ENCODE measurements at regions not wholly inside any gene's neighbourhood (a gene's known extent, or its start where the extent isn't known, plus 50 kb on each side); places are given as distances from the start of the nearest gene placed in this dataset.
A peak's percentile ranks its signal among the peaks of the same experiment; 100 is the strongest.

DNA sequence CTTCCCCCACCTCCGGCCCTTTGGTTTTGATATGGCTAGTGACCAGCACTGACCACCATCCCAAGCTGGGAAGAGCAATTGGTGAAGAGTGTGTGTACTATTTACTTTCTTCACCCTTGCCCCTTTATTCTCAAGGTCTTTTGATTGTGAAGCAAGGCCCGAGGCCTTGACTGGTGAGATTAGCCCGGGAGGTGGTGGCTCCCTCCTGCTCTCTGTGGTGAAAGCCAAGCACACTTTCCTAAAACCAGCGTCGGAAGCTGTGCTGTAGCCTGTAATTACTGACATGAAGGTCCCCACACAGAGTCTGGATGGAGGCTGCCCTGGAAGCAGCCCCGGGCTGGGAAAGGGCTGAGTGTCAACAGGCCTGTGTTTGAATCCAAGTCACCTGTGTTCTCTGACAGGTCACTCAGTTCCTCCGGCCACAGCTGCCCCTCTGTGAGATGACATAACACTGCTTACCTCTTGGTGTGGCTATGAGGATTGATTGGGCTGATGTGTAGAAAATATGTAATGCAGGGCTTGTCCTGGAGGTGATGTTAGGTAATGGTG is 60.5 kb upstream of the PRR23C start:
- Histone ChIP-seq H3K27ac (peak overlapping the region in 1 of 3 donors; percentile 19), H3K27me3 (no peaks in the 10 kb centered on the region), H3K36me3 (no peaks in the 10 kb centered on the region), H3K9me3 (no peaks in the 10 kb centered on the region), H3K4me1 (peaks cover 0 to 25% (median 12%) of the 10 kb centered on the region in 4 donors), H3K4me3 (no peak overlapping the region)
- TF ChIP-seq POLR2A (IDR thresholded peaks at IDR 0.05), result no peak
- TF ChIP-seq, protein P1, sequence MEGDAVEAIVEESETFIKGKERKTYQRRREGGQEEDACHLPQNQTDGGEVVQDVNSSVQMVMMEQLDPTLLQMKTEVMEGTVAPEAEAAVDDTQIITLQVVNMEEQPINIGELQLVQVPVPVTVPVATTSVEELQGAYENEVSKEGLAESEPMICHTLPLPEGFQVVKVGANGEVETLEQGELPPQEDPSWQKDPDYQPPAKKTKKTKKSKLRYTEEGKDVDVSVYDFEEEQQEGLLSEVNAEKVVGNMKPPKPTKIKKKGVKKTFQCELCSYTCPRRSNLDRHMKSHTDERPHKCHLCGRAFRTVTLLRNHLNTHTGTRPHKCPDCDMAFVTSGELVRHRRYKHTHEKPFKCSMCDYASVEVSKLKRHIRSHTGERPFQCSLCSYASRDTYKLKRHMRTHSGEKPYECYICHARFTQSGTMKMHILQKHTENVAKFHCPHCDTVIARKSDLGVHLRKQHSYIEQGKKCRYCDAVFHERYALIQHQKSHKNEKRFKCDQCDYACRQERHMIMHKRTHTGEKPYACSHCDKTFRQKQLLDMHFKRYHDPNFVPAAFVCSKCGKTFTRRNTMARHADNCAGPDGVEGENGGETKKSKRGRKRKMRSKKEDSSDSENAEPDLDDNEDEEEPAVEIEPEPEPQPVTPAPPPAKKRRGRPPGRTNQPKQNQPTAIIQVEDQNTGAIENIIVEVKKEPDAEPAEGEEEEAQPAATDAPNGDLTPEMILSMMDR (IDR thresholded peaks at IDR 0.05), result no peak
- 42% methylated on average over 4 of the region's 7 CpGs for WGBS (ENCODE audit: insufficient coverage, low coverage, low lambda C conversion rate, missing lambda C conversion rate)
- intact Hi-C loops (cut with DNase I), result loop anchor here in 1 of 2 donors (10.0 kb wide), 1 partner anchor 220 kb away; no protein-coding TSS in a partner anchor
- no peak for DNase-seq
- ATAC-seq, result peak in 3 of 4 donors; percentile 7 to 51 (median 48)

- TF ChIP-seq, protein P1 (IDR thresholded peaks at IDR 0.05), result no peak
- no peak for TF ChIP-seq POLR2A (IDR thresholded peaks at IDR 0.05)
- peak; percentile 49 to 69 (median 60) for ATAC-seq
- WGBS (ENCODE audit: insufficient coverage, low coverage, low lambda C conversion rate, missing lambda C conversion rate), result 42% methylated on average over 5 of the region's 7 CpGs
- Histone ChIP-seq H3K4me1 (peaks cover 0 to 29% (median 14%) of the 10 kb centered on the region in 4 donors), H3K4me3 (no peak overlapping the region), H3K9me3 (no peaks in the 10 kb centered on the region), H3K27me3 (no peaks in the 10 kb centered on the region), H3K27ac (peak overlapping the region in 1 of 3 donors; percentile 39), H3K36me3 (no peaks in the 10 kb centered on the region)
- intact Hi-C loops (cut with DNase I), result loop anchor here in 1 of 2 donors (10.0 kb wide), 1 partner anchor 219 kb away; no protein-coding TSS in a partner anchor
- DNase-seq, result no peak
Observed at GRCh38 chr3:139106013-139106932, 61.6 kb upstream of the PRR23C start.

GRCh38 chr3:139107424-139108252 is 62.9 kb upstream of the PRR23C start:
- intact Hi-C loops (cut with DNase I), result loop anchor here in 1 of 2 donors (10.0 kb wide), 1 partner anchor 217 kb away; no protein-coding TSS in a partner anchor
- WGBS (ENCODE audit: insufficient coverage, low coverage, low lambda C conversion rate, missing lambda C conversion rate), result 76% methylated on average over 7 of the region's 13 CpGs

More at GRCh38 chr3:139107424-139108252, 62.9 kb upstream of the PRR23C start:
- Histone ChIP-seq H3K4me1 (peaks cover 0 to 29% (median 14%) of the 10 kb centered on the region in 4 donors), H3K9me3 (no peaks in the 10 kb centered on the region), H3K27me3 (no peaks in the 10 kb centered on the region), H3K4me3 (no peak overlapping the region), H3K36me3 (no peaks in the 10 kb centered on the region), H3K27ac (no peak overlapping the region)
- DNase-seq (no peak), ATAC-seq (no peak)
- TF ChIP-seq POLR2A (IDR thresholded peaks at IDR 0.05), result no peak
- TF ChIP-seq, protein P1 (IDR thresholded peaks at IDR 0.05), result no peak
